COLO668 (cell line): ENCODE measurements at regions not wholly inside any gene's neighbourhood (a gene's known extent, or its start where the extent isn't known, plus 50 kb on each side); places are given as distances from the start of the nearest gene placed in this dataset.

ENCODE experiments used
- DNase-seq: peaks from one replicate; lab custom pipeline; 2025; ENCODE audit not compliant: unreplicated experiment; lab: John Stamatoyannopoulos, UW

GRCh38 chr2:120564213-120565094 lies 171.2 kb upstream of the GLI2 start:
- DNase-seq, result peak; percentile 87

- DNase-seq, result no peak
These were observed 170.6 kb upstream of the GLI2 start for GRCh38 chr2:120565095-120565460.

- no peak for DNase-seq
These were observed 169.7 kb upstream of the GLI2 start for GRCh38 chr2:120565929-120566328.

- DNase-seq, result no peak
These were observed 169.2 kb upstream of the GLI2 start for GRCh38 chr2:120566331-120567035.

- no peak for DNase-seq
These were observed 168.5 kb upstream of the GLI2 start for GRCh38 chr2:120567128-120567527.

GRCh38 chr2:120568089-120568974 lies 167.3 kb upstream of the GLI2 start:
- no peak for DNase-seq

GRCh38 chr2:120568975-120569268 lies 166.7 kb upstream of the GLI2 start:
- peak; percentile 39 for DNase-seq

- no peak for DNase-seq
These were observed 165.7 kb upstream of the GLI2 start for GRCh38 chr2:120570001-120570400.

GRCh38 chr2:120570546-120570945 lies 165.1 kb upstream of the GLI2 start:
- DNase-seq, result no peak

- no peak for DNase-seq
These were observed 164.5 kb upstream of the GLI2 start for GRCh38 chr2:120571015-120571728.

GRCh38 chr2:120572226-120572625 lies 163.4 kb upstream of the GLI2 start:
- DNase-seq, result no peak

- no peak for DNase-seq
These were observed 161.0 kb upstream of the GLI2 start for GRCh38 chr2:120574620-120575019.

GRCh38 chr2:120575966-120576365 lies 159.7 kb upstream of the GLI2 start:
- no peak for DNase-seq

GRCh38 chr2:120576509-120577474 lies 158.9 kb upstream of the GLI2 start:
- DNase-seq, result peak; percentile 61

GRCh38 chr2:120577721-120578295 lies 157.9 kb upstream of the GLI2 start:
- no peak for DNase-seq

GRCh38 chr2:120578576-120579352 lies 156.9 kb upstream of the GLI2 start:
- no peak for DNase-seq

- DNase-seq, result no peak
These were observed 155.6 kb upstream of the GLI2 start for GRCh38 chr2:120579916-120580685.

- DNase-seq, result no peak
These were observed 155.0 kb upstream of the GLI2 start for GRCh38 chr2:120580709-120581108.
